ENCODE measurements at regions not wholly inside any gene's neighbourhood (a gene's known extent, or its start where the extent isn't known, plus 50 kb on each side); places are given as distances from the start of the nearest gene placed in this dataset.
"Not testable (repeated sequence)": the region's sequence is repeated elsewhere in the genome, so short reads cannot be mapped to it uniquely, and the experiment has no call there.

DNA sequence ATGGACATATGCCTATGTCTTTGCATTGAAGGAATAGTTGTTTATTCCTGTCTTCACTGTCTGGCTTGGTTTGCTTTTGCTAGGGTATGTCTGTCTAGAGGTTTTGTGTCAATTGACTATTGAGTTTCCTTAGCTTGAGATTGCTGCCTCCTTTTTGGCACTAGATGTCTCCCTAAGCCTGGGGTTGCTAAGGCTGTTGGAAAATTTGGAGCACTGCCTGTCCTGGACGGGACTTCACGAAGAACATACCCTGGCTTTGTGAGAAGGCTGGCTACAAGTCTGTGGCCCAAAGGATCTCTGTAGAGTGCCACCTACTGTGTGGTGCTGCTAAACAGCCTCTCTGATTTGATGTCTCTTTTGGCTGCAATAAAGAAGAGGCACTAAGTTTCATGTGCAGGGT lies 183.8 kb upstream of the NUDT10 start:
- POLR2A ChIA-PET, result no interaction called here
- DNase-seq (ENCODE audit: low read depth, low spot score), result no peak
- TF ChIP-seq, protein P1, sequence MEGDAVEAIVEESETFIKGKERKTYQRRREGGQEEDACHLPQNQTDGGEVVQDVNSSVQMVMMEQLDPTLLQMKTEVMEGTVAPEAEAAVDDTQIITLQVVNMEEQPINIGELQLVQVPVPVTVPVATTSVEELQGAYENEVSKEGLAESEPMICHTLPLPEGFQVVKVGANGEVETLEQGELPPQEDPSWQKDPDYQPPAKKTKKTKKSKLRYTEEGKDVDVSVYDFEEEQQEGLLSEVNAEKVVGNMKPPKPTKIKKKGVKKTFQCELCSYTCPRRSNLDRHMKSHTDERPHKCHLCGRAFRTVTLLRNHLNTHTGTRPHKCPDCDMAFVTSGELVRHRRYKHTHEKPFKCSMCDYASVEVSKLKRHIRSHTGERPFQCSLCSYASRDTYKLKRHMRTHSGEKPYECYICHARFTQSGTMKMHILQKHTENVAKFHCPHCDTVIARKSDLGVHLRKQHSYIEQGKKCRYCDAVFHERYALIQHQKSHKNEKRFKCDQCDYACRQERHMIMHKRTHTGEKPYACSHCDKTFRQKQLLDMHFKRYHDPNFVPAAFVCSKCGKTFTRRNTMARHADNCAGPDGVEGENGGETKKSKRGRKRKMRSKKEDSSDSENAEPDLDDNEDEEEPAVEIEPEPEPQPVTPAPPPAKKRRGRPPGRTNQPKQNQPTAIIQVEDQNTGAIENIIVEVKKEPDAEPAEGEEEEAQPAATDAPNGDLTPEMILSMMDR (IDR thresholded peaks at IDR 0.05; ENCODE audit: insufficient read depth, low read length, missing control alignments), result no peak
- no peak overlapping the region for H3K4me3 ChIP-seq (ENCODE audit: low read depth, low read length)
- CTCF ChIA-PET, result interaction anchor here (1.2 kb wide), 1 partner anchor 273 kb away, joined by 3 read pairs; no protein-coding TSS in a partner anchor

DNA sequence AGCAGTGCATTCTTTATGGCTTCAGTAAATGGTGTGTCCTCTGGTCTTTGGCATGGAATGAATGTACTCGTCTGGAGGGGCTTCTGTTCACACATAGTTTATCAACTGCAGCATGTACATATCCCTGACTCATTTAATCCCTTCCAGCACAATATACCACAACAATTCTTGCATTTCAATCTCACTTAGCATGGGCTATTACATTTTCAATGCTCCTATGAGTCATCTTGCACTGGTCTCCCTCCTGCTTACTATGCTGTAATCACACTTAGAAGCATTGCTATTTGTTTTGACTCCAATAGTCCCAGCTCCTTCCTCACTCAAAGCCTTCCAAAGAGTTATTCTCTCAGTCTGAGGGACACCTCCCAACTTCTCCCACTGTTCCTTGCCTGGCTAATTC lies 180.9 kb upstream of the NUDT10 start:
- POLR2A ChIA-PET, result no interaction called here
- H3K4me3 ChIP-seq (ENCODE audit: low read depth, low read length), result no peak overlapping the region
- CTCF ChIA-PET, result no interaction called here
- TF ChIP-seq, protein P1 (IDR thresholded peaks at IDR 0.05; ENCODE audit: insufficient read depth, low read length, missing control alignments), result no peak
- no peak for DNase-seq (ENCODE audit: low read depth, low spot score)

DNA sequence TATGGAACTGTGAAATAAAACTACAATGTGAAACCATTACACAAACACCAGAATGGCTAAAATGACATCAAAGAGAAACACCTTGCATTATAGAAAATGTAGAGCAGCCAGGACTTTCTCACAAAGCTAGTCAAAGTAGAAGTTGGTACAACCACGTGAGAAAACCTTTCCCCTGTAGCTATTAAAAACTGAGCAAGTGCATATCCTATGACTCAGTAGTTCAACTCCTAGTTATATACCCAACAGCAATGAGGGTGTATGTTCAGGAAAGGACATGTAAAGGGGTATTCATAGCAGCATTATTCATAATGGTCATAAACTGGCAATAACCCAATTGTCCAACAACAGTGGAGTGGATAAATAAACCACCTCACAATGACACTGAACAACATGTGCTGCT lies 177.5 kb upstream of the NUDT10 start:
- POLR2A ChIA-PET, result no interaction called here
- no peak for DNase-seq (ENCODE audit: low read depth, low spot score)
- H3K4me3 ChIP-seq (ENCODE audit: low read depth, low read length), result no peak overlapping the region
- TF ChIP-seq, protein P1 (IDR thresholded peaks at IDR 0.05; ENCODE audit: insufficient read depth, low read length, missing control alignments), result no peak
- CTCF ChIA-PET, result no interaction called here

DNA sequence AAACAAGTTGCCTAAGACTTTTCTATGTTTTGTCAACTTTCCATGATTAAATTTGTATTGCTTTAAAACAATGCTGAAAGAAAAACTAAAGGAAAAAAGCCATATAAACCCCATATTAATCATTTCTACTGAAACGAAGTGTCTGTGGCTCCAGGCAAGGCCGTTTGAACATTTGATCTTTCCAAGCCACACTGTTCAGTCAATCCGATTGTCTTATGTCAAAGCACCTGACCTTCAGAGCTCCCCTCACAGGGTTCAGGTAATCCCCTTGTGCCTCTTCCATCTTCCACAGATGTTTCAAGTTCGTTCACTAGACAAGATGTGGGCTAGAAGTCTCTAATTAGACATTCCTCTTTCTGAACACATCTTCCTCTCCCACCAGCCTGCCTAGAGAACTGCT lies 177.1 kb upstream of the NUDT10 start:
- TF ChIP-seq, protein P1 (IDR thresholded peaks at IDR 0.05; ENCODE audit: insufficient read depth, low read length, missing control alignments), result no peak
- DNase-seq (ENCODE audit: low read depth, low spot score), result no peak
- POLR2A ChIA-PET, result no interaction called here
- H3K4me3 ChIP-seq (ENCODE audit: low read depth, low read length), result no peak overlapping the region
- CTCF ChIA-PET, result no interaction called here

DNA sequence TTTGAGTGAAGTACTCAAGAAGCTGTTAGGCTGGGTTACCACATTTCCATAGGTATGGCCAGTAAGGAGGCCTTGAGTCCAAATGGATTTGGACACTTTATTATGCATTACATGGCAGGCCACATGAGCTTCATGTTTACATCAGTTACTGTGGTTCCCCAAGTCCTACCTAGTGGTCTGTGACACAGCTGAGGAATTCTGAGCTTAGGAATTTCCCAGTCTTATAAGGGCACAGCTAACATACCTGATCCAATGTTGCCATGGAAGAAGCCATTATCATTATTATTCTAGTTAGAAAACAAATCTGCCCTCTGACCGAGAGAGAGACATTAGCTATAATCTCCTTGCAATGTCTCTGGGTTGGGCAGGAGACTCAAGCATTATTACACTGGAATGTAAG lies 174.4 kb upstream of the NUDT10 start:
- DNase-seq (ENCODE audit: low read depth, low spot score), result no peak
- TF ChIP-seq, protein P1 (IDR thresholded peaks at IDR 0.05; ENCODE audit: insufficient read depth, low read length, missing control alignments), result no peak
- POLR2A ChIA-PET, result no interaction called here
- H3K4me3 ChIP-seq (ENCODE audit: low read depth, low read length), result no peak overlapping the region
- CTCF ChIA-PET, result no interaction called here

DNA sequence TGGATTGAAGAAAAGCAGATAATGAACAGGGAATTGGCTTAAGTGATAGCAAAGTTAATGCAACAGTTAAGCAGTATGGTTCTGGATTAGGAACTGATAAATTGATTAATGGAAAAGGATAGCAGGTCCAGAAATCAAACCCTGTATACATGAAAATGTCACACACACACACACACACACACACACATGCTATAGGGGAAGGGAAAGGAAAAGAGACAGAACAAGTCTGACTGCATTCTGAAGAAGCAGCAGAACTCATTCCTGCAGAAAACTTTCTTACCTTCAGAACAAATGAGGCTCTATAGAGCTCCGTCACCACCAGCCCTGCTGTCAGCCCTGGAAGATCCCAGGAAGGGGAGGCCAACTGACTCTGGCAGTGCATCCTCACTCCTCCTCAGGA lies 173.2 kb upstream of the NUDT10 start:
- POLR2A ChIA-PET; DNase-seq (ENCODE audit: low read depth, low spot score); CTCF ChIA-PET; H3K4me3 ChIP-seq (ENCODE audit: low read depth, low read length): not testable (repeated sequence)

DNA sequence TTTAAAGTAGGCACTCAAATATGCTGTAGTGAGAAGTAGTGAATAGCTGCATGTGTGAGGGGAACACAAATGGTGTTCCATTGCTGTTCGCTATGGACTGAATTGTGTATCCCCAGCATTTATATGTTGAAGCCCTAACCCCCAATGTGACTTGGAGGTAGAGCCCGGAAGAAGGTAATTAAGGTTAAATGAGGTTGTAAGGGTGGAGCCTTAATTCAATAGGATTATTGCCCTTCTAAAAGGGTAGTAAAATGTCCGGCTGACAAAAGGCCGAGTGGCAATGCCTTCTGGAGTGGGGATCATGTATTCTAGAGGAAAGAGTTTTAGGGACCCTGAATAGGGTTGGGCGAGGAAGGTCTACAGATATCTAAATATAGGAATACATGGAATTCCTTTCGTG lies 168.9 kb upstream of the NUDT10 start:
- POLR2A ChIA-PET, result no interaction called here
- CTCF ChIA-PET, result no interaction called here
- TF ChIP-seq, protein P1 (IDR thresholded peaks at IDR 0.05; ENCODE audit: insufficient read depth, low read length, missing control alignments), result no peak
- no peak overlapping the region for H3K4me3 ChIP-seq (ENCODE audit: low read depth, low read length)
- no peak for DNase-seq (ENCODE audit: low read depth, low spot score)

DNA sequence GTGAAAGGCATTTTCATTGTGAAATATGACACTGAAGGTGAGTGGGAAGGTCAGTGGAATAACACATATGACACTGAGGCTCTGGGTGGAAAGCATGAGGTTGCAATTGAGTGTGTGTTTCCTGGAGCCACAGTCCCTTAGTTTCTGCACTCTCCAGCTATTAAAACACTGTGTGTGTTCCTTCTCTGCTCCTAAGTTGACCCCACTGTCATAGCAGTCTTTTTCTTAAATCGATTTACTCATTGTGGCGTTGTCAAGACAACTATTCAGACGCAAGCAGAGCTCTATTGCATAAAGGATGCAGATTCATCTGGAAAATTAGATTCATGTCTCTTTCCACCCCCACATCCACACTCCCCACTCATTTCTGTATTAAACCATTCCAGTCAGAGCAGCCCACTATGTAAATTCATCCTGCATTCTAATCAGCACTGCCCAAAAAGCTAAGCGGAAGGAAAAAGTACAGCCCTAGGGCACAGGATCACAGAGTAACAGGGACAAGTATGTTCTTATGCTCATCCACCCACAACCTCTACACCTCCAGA lies 154.2 kb upstream of the NUDT10 start:
- POLR2A ChIA-PET; DNase-seq (ENCODE audit: low read depth, low spot score); CTCF ChIA-PET; H3K4me3 ChIP-seq (ENCODE audit: low read depth, low read length): not testable (repeated sequence)

DNA sequence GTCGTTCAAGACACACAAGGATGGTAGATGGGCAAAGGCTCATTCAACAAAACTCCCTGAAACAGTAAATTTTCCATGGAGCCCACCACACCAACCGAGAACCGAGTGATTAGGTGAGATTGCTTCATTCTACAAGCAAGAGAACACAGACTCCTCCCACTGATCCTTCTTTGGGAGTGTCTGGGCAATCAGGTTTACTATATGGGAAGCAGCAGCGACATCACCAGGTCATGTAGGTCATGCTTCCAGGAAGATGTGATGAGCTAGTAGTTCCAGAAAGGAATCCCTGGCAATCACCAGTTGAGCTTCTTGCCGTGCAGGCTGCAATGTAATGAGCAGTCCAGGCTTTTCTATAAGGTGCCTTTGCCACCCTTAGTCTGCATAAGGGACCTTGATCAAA lies 152.8 kb upstream of the NUDT10 start:
- H3K4me3 ChIP-seq (ENCODE audit: low read depth, low read length); CTCF ChIA-PET; DNase-seq (ENCODE audit: low read depth, low spot score); POLR2A ChIA-PET: not testable (repeated sequence)

All from AG04449 (cell line).